ENCODE measurements at regions not wholly inside any gene's neighbourhood (a gene's known extent, or its start where the extent isn't known, plus 50 kb on each side); places are given as distances from the start of the nearest gene placed in this dataset.

DNA sequence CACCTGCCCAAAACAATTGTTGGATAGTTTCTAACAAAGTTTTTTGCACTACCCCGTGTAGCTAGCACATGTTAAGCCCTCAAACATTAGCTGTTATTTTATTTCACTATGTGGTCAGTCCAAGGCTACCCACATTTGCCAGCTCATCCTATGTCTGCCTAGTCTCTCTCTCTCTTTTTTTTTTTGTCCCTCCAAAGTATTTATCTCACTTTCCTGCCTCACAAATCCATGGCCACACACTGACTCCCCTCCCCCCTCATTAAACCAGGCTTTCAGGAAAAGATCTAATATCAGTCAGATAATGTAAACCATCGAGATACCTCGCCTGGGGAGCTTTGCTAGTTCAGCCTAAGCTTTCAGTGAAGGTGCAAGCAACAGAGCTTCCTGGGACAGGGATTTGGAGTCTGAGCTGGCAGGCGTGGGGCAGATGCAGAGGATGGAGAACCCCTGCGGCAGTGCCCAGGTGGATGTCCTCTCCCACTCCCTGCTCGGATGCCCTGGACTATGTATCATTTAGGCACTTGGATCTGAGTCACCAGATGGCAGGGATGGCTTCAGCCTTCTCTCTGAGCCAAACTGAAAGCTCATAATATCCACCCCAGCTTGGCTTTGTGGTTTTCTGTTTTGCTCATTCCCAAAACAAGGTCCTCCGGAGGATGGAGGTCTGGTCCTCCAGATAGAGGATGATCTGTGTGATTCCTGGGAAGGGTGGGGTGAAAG is 73.7 kb upstream of the FOXF1 start:
- ChIA-PET CTCF (no interaction called here), RAD21 (ENCODE audit: unreplicated experiment) (no interaction called here), POLR2A (interaction anchor here (0.6 kb wide), 1 partner anchor 43 kb away, joined by 3 read pairs; no protein-coding TSS in a partner anchor), SMC1A (ENCODE audit: uncharacterized antibody, unreplicated experiment) (no interaction called here)
- no peaks in the 10 kb centered on the region for H3K36me3 ChIP-seq (ENCODE audit: control insufficient read depth in 2 of 2, insufficient read depth in 2 of 2, low read length in 1 of 2)
- no peak overlapping the region for H3K4me3 ChIP-seq
- peaks cover 0 to under 1% of the 10 kb centered on the region in 2 experiments; a peak in 1 of 4 replicates for H3K27me3 ChIP-seq (replicated peaks in 1 of 2; ENCODE audit: control insufficient read depth in 2 of 2, insufficient read depth in 2 of 2, low read length in 1 of 2)
- intact Hi-C loops (cut with micrococcal nuclease; ENCODE audit: unreplicated experiment) (no loop called here), in situ Hi-C loops (cut with MboI) (no loop called here)
- H2AFZ ChIP-seq (ENCODE audit: control insufficient read depth, low read depth, low read length), result no peak overlapping the region
- H3K4me1 ChIP-seq (ENCODE audit: control insufficient read depth, insufficient read depth, low read length), result no peaks in the 10 kb centered on the region
- FAIRE-seq (no peak), DNase-seq (ENCODE audit: low read depth, low spot score) (no peak), ATAC-seq (no peak)
- no TSS peak for BruUV-seq (replicated peaks)
- no peak overlapping the region for H3K9ac ChIP-seq (ENCODE audit: control insufficient read depth, insufficient read depth, low read length)
- no peak for TF ChIP-seq ESRRA (IDR thresholded peaks at IDR 0.05; ENCODE audit: low read length)
- TF ChIP-seq EGR1 (IDR thresholded peaks at IDR 0.05; ENCODE audit: borderline replicate concordance in 1 of 2, low read depth in 2 of 2, low read length in 2 of 2), result no peak
- TF ChIP-seq, protein P1, sequence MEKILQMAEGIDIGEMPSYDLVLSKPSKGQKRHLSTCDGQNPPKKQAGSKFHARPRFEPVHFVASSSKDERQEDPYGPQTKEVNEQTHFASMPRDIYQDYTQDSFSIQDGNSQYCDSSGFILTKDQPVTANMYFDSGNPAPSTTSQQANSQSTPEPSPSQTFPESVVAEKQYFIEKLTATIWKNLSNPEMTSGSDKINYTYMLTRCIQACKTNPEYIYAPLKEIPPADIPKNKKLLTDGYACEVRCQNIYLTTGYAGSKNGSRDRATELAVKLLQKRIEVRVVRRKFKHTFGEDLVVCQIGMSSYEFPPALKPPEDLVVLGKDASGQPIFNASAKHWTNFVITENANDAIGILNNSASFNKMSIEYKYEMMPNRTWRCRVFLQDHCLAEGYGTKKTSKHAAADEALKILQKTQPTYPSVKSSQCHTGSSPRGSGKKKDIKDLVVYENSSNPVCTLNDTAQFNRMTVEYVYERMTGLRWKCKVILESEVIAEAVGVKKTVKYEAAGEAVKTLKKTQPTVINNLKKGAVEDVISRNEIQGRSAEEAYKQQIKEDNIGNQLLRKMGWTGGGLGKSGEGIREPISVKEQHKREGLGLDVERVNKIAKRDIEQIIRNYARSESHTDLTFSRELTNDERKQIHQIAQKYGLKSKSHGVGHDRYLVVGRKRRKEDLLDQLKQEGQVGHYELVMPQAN (conservative IDR thresholded peaks at IDR 0.05), result no peak
- no peak for TF ChIP-seq CHD4 (IDR thresholded peaks at IDR 0.05)
- TF ChIP-seq EED (IDR thresholded peaks at IDR 0.05; ENCODE audit: low read depth), result no peak
- no peak for TF ChIP-seq TARDBP (IDR thresholded peaks at IDR 0.05; ENCODE audit: borderline replicate concordance)
- TF ChIP-seq, protein P2, sequence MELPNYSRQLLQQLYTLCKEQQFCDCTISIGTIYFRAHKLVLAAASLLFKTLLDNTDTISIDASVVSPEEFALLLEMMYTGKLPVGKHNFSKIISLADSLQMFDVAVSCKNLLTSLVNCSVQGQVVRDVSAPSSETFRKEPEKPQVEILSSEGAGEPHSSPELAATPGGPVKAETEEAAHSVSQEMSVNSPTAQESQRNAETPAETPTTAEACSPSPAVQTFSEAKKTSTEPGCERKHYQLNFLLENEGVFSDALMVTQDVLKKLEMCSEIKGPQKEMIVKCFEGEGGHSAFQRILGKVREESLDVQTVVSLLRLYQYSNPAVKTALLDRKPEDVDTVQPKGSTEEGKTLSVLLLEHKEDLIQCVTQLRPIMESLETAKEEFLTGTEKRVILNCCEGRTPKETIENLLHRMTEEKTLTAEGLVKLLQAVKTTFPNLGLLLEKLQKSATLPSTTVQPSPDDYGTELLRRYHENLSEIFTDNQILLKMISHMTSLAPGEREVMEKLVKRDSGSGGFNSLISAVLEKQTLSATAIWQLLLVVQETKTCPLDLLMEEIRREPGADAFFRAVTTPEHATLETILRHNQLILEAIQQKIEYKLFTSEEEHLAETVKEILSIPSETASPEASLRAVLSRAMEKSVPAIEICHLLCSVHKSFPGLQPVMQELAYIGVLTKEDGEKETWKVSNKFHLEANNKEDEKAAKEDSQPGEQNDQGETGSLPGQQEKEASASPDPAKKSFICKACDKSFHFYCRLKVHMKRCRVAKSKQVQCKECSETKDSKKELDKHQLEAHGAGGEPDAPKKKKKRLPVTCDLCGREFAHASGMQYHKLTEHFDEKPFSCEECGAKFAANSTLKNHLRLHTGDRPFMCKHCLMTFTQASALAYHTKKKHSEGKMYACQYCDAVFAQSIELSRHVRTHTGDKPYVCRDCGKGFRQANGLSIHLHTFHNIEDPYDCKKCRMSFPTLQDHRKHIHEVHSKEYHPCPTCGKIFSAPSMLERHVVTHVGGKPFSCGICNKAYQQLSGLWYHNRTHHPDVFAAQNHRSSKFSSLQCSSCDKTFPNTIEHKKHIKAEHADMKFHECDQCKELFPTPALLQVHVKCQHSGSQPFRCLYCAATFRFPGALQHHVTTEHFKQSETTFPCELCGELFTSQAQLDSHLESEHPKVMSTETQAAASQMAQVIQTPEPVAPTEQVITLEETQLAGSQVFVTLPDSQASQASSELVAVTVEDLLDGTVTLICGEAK (IDR thresholded peaks at IDR 0.05; ENCODE audit: borderline replicate concordance), result no peak
- TF ChIP-seq NFYB (IDR thresholded peaks at IDR 0.05; ENCODE audit: insufficient read depth, low read depth, low read length), result no peak
- TF ChIP-seq SMAD5 (IDR thresholded peaks at IDR 0.05; ENCODE audit: low read depth), result no peak
- no peak for TF ChIP-seq SUZ12 (IDR thresholded peaks at IDR 0.05; ENCODE audit: unreplicated experiment)
- TF ChIP-seq SPI1 (IDR thresholded peaks at IDR 0.05; ENCODE audit: borderline replicate concordance, insufficient read depth, low read depth, low read length), result no peak
- 17% methylated on average over 7 of the region's 7 CpGs for WGBS (ENCODE audit: insufficient coverage, insufficient replicate concordance, low lambda C conversion rate, missing lambda C conversion rate)
- no peaks in the 10 kb centered on the region for H3K9me3 ChIP-seq (replicated peaks; ENCODE audit: control insufficient read depth, insufficient read depth, low read length)
- H3K4me2 ChIP-seq (ENCODE audit: control insufficient read depth, insufficient read depth), result no peak overlapping the region
- no peaks in the 10 kb centered on the region for H3K79me2 ChIP-seq (ENCODE audit: control insufficient read depth, insufficient read depth, low read length)
- H4K20me1 ChIP-seq (ENCODE audit: control insufficient read depth, insufficient read depth), result no peaks in the 10 kb centered on the region
- no peak overlapping the region for H3K27ac ChIP-seq (ENCODE audit: control insufficient read depth, insufficient read depth)

Data from GM12878 (cell line).